ENCODE measurements at regions not wholly inside any gene's neighbourhood (a gene's known extent, or its start where the extent isn't known, plus 50 kb on each side); places are given as distances from the start of the nearest gene placed in this dataset.

- TF ChIP-seq POLR2A (IDR thresholded peaks at IDR 0.05; ENCODE audit: low read depth, low read length): no peak
- no peak for TF ChIP-seq POLR2AphosphoS5 (IDR thresholded peaks at IDR 0.05; ENCODE audit: low read depth, low read length)
- no peak for TF ChIP-seq TAF1 (IDR thresholded peaks at IDR 0.05; ENCODE audit: borderline replicate concordance, low read depth, low read length)
These were observed 62.3 kb upstream of the ITGA4 start for GRCh38 chr2:181394741-181395437.

Data from GM12892 (cell line).